ENCODE measurements at regions not wholly inside any gene's neighbourhood (a gene's known extent, or its start where the extent isn't known, plus 50 kb on each side); places are given as distances from the start of the nearest gene placed in this dataset.

GRCh38 chr6:78511009-78511408 is 356.3 kb upstream of the IRAK1BP1 start:
- TF ChIP-seq CTCF (IDR thresholded peaks at IDR 0.05; ENCODE audit: insufficient read depth, low read length, poor library complexity, severe bottlenecking), result no peak
- TF ChIP-seq EZH2phosphoT487 (conservative IDR thresholded peaks at IDR 0.05; ENCODE audit: low read length), result no peak

All from SU-DHL-6 (cell line).